IPS DF 4.7 (cell line): ENCODE measurements at regions not wholly inside any gene's neighbourhood (a gene's known extent, or its start where the extent isn't known, plus 50 kb on each side); places are given as distances from the start of the nearest gene placed in this dataset.
"Not testable (repeated sequence)": the region's sequence is repeated elsewhere in the genome, so short reads cannot be mapped to it uniquely, and the experiment has no call there.

Source experiments
- DNase-seq: peaks from one replicate; pipeline ENCODE4 v3.0.0-alpha.2; 2013; ENCODE audit warnings: low spot score; ENCODE audit errors: extremely low read depth

GRCh38 chr7:65062566-65062965, 56.1 kb upstream of the ERV3-1 start:
- not testable (repeated sequence) for DNase-seq

GRCh38 chr7:65059247-65059646, 52.8 kb upstream of the ERV3-1 start:
- not testable (repeated sequence) for DNase-seq
